ENCODE measurements at regions not wholly inside any gene's neighbourhood (a gene's known extent, or its start where the extent isn't known, plus 50 kb on each side); places are given as distances from the start of the nearest gene placed in this dataset.

GRCh38 chr12:73625226-73625625 is 912.4 kb upstream of the ATXN7L3B start:
- TF ChIP-seq EZH2 (IDR thresholded peaks at IDR 0.05; ENCODE audit: low read depth, unreplicated experiment) (no peak), CTCF (conservative IDR thresholded peaks at IDR 0.05; ENCODE audit: low read depth in 2 of 2) (no peak), POLR2AphosphoS5 (IDR thresholded peaks at IDR 0.05; ENCODE audit: low read depth) (no peak), STAT1 (IDR thresholded peaks at IDR 0.05; ENCODE audit: unreplicated experiment) (no peak), REST (IDR thresholded peaks at IDR 0.05; ENCODE audit: unreplicated experiment) (no peak), CREB1 (CRISPR knock-in tag; IDR thresholded peaks at IDR 0.05; ENCODE audit: low read depth) (no peak), EZH2phosphoT487 (IDR thresholded peaks at IDR 0.05; ENCODE audit: unreplicated experiment) (no peak), NANOG (IDR thresholded peaks at IDR 0.05; ENCODE audit: borderline replicate concordance) (no peak), JUNB (IDR thresholded peaks at IDR 0.05; ENCODE audit: unreplicated experiment) (no peak), ZNF114 (CRISPR knock-in tag; IDR thresholded peaks at IDR 0.05) (no peak)

Measured in GM23338 (cell line).